ENCODE measurements at regions not wholly inside any gene's neighbourhood (a gene's known extent, or its start where the extent isn't known, plus 50 kb on each side); places are given as distances from the start of the nearest gene placed in this dataset.

DNA sequence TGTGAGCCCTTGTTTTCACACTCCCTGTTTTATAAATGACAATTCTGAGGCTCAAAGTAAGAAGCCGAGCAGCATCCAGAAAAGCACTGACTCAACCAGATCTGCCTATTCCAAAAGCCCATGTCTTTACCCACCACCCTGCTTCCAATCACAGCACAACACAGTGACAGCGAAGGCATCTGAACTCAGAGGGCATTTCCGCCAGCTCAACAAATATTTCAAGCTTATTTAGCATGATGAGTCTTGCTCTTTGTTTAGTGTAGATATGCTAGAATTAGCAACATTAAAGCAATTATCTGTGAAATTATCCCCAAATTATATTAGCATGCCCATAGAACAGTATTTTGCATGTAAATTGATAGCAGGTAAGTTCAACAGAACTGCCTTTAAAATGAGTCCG, 359.1 kb upstream of the RAB6C start:
- WGBS (ENCODE audit: low lambda C conversion rate) = 25% methylated on average over 4 of the region's 4 CpGs
- H3K79me2 ChIP-seq (ENCODE audit: insufficient read depth, low read length) = no peaks in the 10 kb centered on the region
- H3K9me3 ChIP-seq (ENCODE audit: low read length) = no peaks in the 10 kb centered on the region
- H3K4me1 ChIP-seq (ENCODE audit: insufficient read depth, low read length) = no peaks in the 10 kb centered on the region
- no peak for DNase-seq (ENCODE audit: low spot score)
- no TSS peak for BruUV-seq (replicated peaks)
- H2AFZ ChIP-seq (ENCODE audit: low read length) = no peak overlapping the region
- H3K9ac ChIP-seq (ENCODE audit: insufficient read depth, low read depth, low read length) = no peak overlapping the region
- H4K20me1 ChIP-seq (ENCODE audit: insufficient read depth, low read length) = no peaks in the 10 kb centered on the region
- no peak for FAIRE-seq
- TF ChIP-seq MAFK (conservative IDR thresholded peaks at IDR 0.05 in 1 of 2, IDR thresholded peaks at IDR 0.05 in 1 of 2; ENCODE audit: low read length in 2 of 2) (peak; percentile 48 to 58; a peak in 3 of 4 replicates), ZNF343 (CRISPR knock-in tag; IDR thresholded peaks at IDR 0.05) (no peak), ELF1 (CRISPR knock-in tag; IDR thresholded peaks at IDR 0.05) (no peak), MAFF (IDR thresholded peaks at IDR 0.05; ENCODE audit: low read depth, low read length) (peak; percentile 54), ZNF101 (CRISPR knock-in tag; IDR thresholded peaks at IDR 0.05; ENCODE audit: borderline replicate concordance, low read depth) (no peak), ZNF7 (CRISPR knock-in tag; IDR thresholded peaks at IDR 0.05) (no peak), ZKSCAN1 (IDR thresholded peaks at IDR 0.05; ENCODE audit: low read length) (no peak), SIX1 (CRISPR knock-in tag; IDR thresholded peaks at IDR 0.05; ENCODE audit: borderline replicate concordance) (no peak)
- intact Hi-C loops (cut with micrococcal nuclease; ENCODE audit: unreplicated experiment) (no loop called here), in situ Hi-C loops (cut with HindIII; ENCODE audit: extremely low pct_ligation_motif_present, low pct_unique_long_range_greater_than_20kb) (no loop called here)
- ATAC-seq = no peak
- H3K27me3 ChIP-seq (ENCODE audit: control insufficient read depth in 1 of 2, insufficient read depth in 2 of 2, low read length in 2 of 2) = peaks cover 4 to 12% of the 10 kb centered on the region in 2 experiments; a peak in 3 of 5 replicates
- no peak overlapping the region for H3K4me2 ChIP-seq (ENCODE audit: low read depth, low read length)
- no peak overlapping the region for H3K27ac ChIP-seq (ENCODE audit: extremely low read length, insufficient read depth, low read length)
- ChIA-PET CTCF (ENCODE audit: low intra/inter-chr PET ratio, low total read pairs) (no interaction called here), POLR2A (no interaction called here)
- no peak overlapping the region for H3K4me3 ChIP-seq (replicated peaks in 1 of 3; ENCODE audit: insufficient read depth in 1 of 3, low read depth in 2 of 3, low read length in 3 of 3)
- H3K36me3 ChIP-seq (replicated peaks in 1 of 2; ENCODE audit: control insufficient read depth in 1 of 2, insufficient read depth in 2 of 2, low read length in 2 of 2) = no peaks in the 10 kb centered on the region

DNA sequence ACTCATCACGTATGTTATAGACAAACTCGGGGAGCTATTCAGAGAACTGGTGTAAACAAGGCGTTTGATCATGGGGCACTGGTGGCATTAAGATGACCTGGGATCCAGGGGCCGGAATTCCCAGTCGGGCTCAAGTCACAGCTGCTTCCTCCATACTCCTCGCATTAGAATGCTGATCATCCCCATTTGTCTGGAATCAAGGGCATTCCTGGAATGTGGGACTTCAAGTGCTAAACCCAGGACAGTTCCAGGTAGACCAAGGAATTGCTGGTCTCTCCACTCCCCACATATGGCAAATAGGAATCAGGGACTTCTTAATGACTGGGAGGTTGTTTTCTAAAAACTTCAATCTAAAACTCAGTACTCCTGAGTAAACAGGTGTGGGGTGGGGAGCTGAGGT, 355.7 kb upstream of the RAB6C start:
- ChIA-PET CTCF (ENCODE audit: low intra/inter-chr PET ratio, low total read pairs) (no interaction called here), POLR2A (no interaction called here)
- FAIRE-seq (no peak), ATAC-seq (no peak), DNase-seq (ENCODE audit: low spot score) (no peak)
- 27% methylated on average over 6 of the region's 6 CpGs for WGBS (ENCODE audit: low lambda C conversion rate)
- Histone ChIP-seq H3K4me1 (ENCODE audit: insufficient read depth, low read length) (no peaks in the 10 kb centered on the region), H3K4me3 (replicated peaks in 1 of 3; ENCODE audit: insufficient read depth in 1 of 3, low read depth in 2 of 3, low read length in 3 of 3) (no peak overlapping the region), H3K9me3 (ENCODE audit: low read length) (no peaks in the 10 kb centered on the region), H4K20me1 (ENCODE audit: insufficient read depth, low read length) (no peaks in the 10 kb centered on the region), H3K27ac (ENCODE audit: extremely low read length, insufficient read depth, low read length) (no peak overlapping the region), H3K36me3 (replicated peaks in 1 of 2; ENCODE audit: control insufficient read depth in 1 of 2, insufficient read depth in 2 of 2, low read length in 2 of 2) (no peaks in the 10 kb centered on the region), H3K4me2 (ENCODE audit: low read depth, low read length) (no peak overlapping the region), H3K27me3 (ENCODE audit: control insufficient read depth in 1 of 2, insufficient read depth in 2 of 2, low read length in 2 of 2) (peaks cover 1 to 4% of the 10 kb centered on the region in 2 experiments; a peak in 2 of 5 replicates), H3K9ac (ENCODE audit: insufficient read depth, low read depth, low read length) (no peak overlapping the region), H2AFZ (ENCODE audit: low read length) (no peak overlapping the region), H3K79me2 (ENCODE audit: insufficient read depth, low read length) (no peaks in the 10 kb centered on the region)
- no TSS peak for BruUV-seq (replicated peaks)
- intact Hi-C loops (cut with micrococcal nuclease; ENCODE audit: unreplicated experiment) (no loop called here), in situ Hi-C loops (cut with HindIII; ENCODE audit: extremely low pct_ligation_motif_present, low pct_unique_long_range_greater_than_20kb) (no loop called here)
- TF ChIP-seq CHD2 (IDR thresholded peaks at IDR 0.05; ENCODE audit: low read depth, low read length) (no peak), ZNF274 (CRISPR knock-in tag; IDR thresholded peaks at IDR 0.05) (no peak), SRSF1 (optimal IDR thresholded peaks at IDR 0.05; ENCODE audit: low read depth, low read length) (no peak), PAX8 (CRISPR knock-in tag; IDR thresholded peaks at IDR 0.05; ENCODE audit: borderline replicate concordance) (no peak), ZNF496 (CRISPR knock-in tag; IDR thresholded peaks at IDR 0.05; ENCODE audit: insufficient replicate concordance) (no peak), ZNF329 (CRISPR knock-in tag; IDR thresholded peaks at IDR 0.05; ENCODE audit: low read depth) (no peak), HNRNPH1 (optimal IDR thresholded peaks at IDR 0.05; ENCODE audit: low read depth, low read length) (no peak)
- TF ChIP-seq, protein P1, sequence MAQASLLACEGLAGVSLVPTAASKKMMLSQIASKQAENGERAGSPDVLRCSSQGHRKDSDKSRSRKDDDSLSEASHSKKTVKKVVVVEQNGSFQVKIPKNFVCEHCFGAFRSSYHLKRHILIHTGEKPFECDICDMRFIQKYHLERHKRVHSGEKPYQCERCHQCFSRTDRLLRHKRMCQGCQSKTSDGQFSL (CRISPR knock-in tag; IDR thresholded peaks at IDR 0.05) = no peak
- TF ChIP-seq, protein P2, sequence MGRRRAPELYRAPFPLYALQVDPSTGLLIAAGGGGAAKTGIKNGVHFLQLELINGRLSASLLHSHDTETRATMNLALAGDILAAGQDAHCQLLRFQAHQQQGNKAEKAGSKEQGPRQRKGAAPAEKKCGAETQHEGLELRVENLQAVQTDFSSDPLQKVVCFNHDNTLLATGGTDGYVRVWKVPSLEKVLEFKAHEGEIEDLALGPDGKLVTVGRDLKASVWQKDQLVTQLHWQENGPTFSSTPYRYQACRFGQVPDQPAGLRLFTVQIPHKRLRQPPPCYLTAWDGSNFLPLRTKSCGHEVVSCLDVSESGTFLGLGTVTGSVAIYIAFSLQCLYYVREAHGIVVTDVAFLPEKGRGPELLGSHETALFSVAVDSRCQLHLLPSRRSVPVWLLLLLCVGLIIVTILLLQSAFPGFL (CRISPR knock-in tag; IDR thresholded peaks at IDR 0.05) = no peak
- TF ChIP-seq, protein P3, sequence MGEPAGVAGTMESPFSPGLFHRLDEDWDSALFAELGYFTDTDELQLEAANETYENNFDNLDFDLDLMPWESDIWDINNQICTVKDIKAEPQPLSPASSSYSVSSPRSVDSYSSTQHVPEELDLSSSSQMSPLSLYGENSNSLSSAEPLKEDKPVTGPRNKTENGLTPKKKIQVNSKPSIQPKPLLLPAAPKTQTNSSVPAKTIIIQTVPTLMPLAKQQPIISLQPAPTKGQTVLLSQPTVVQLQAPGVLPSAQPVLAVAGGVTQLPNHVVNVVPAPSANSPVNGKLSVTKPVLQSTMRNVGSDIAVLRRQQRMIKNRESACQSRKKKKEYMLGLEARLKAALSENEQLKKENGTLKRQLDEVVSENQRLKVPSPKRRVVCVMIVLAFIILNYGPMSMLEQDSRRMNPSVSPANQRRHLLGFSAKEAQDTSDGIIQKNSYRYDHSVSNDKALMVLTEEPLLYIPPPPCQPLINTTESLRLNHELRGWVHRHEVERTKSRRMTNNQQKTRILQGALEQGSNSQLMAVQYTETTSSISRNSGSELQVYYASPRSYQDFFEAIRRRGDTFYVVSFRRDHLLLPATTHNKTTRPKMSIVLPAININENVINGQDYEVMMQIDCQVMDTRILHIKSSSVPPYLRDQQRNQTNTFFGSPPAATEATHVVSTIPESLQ (CRISPR knock-in tag; conservative IDR thresholded peaks at IDR 0.05) = no peak
